Ovary (tissue), 3 donors: ENCODE measurements at regions not wholly inside any gene's neighbourhood (a gene's known extent, or its start where the extent isn't known, plus 50 kb on each side); places are given as distances from the start of the nearest gene placed in this dataset.

Experiments
- CTCF ChIP-seq, 3 donors: fragments of 450-650 bp in 2 of 3; fragments of 200-600 bp in 1 of 3; IDR thresholded peaks; one replicate each; pipeline versions ENCODE4 v1.5.1 to v1.8.0; 2016 to 2022; ENCODE audit warnings: antibody characterized with exemption in 3 of 3, mild to moderate bottlenecking in 1 of 3
- EP300 ChIP-seq: sonication (generic); formaldehyde crosslinking; IDR thresholded peaks from one replicate; pipeline ENCODE4 v1.6.1; 2017; ENCODE audit warnings: antibody characterized with exemption
- POLR2A ChIP-seq: fragments of 450-650 bp; IDR thresholded peaks from one replicate; pipeline ENCODE4 v1.6.1; 2017; ENCODE audit warnings: antibody characterized with exemption, mild to moderate bottlenecking, moderate library complexity
- donor health status: DM: no; HTN: no; CAD: no.

GRCh38 chr6:40928763-40929162, 110.3 kb downstream of the UNC5CL start:
- no peak for TF ChIP-seq CTCF (IDR thresholded peaks at IDR 0.05)
- no peak for TF ChIP-seq POLR2A
- no peak for TF ChIP-seq EP300
